ENCODE measurements at regions not wholly inside any gene's neighbourhood (a gene's known extent, or its start where the extent isn't known, plus 50 kb on each side); places are given as distances from the start of the nearest gene placed in this dataset.

- TF ChIP-seq YY2 (tag by site-specific recombination; IDR thresholded peaks at IDR 0.05) (no peak), ZNF704 (tag by site-specific recombination; IDR thresholded peaks at IDR 0.05) (no peak), BCL6B (tag by site-specific recombination; IDR thresholded peaks at IDR 0.05) (no peak)
Observed at GRCh38 chr11:13116491-13116890, 107.4 kb downstream of the RASSF10 start (continued).

- CTCF ChIA-PET, result interaction anchor here (0.6 to 1.2 kb wide), 2 partner anchors 54 to 152 kb away, joined by 3 to 4 read pairs; no protein-coding TSS in a partner anchor
- TF ChIP-seq ZNF560 (tag by site-specific recombination; IDR thresholded peaks at IDR 0.05; ENCODE audit: borderline replicate concordance) (no peak), ZNF664 (tag by site-specific recombination; IDR thresholded peaks at IDR 0.05) (no peak), ZNF23 (tag by site-specific recombination; IDR thresholded peaks at IDR 0.05; ENCODE audit: borderline replicate concordance) (no peak), ZNF362 (tag by site-specific recombination; IDR thresholded peaks at IDR 0.05) (no peak), ZNF2 (tag by site-specific recombination; IDR thresholded peaks at IDR 0.05) (no peak), ZNF311 (tag by site-specific recombination; IDR thresholded peaks at IDR 0.05; ENCODE audit: borderline replicate concordance) (no peak), OSR2 (tag by site-specific recombination; IDR thresholded peaks at IDR 0.05) (no peak), GLIS1 (tag by site-specific recombination; IDR thresholded peaks at IDR 0.05) (no peak)
- Histone ChIP-seq H3K9me3 (ENCODE audit: control insufficient read depth, insufficient read depth, low read depth, low read length) (no peaks in the 10 kb centered on the region), H3K4me1 (ENCODE audit: control insufficient read depth, insufficient read depth, low read length) (no peaks in the 10 kb centered on the region), H3K27ac (ENCODE audit: extremely low read depth, low read depth, low read length) (no peak overlapping the region), H3K4me3 (ENCODE audit: low read depth, low read length) (no peak overlapping the region), H3K36me3 (ENCODE audit: control insufficient read depth in 2 of 2, insufficient read depth in 1 of 2, low read length in 2 of 2) (no peaks in the 10 kb centered on the region)
- POLR2A ChIA-PET, result no interaction called here
Observed at GRCh38 chr11:13117344-13117743, 108.2 kb downstream of the RASSF10 start.

- Histone ChIP-seq H3K36me3 (ENCODE audit: control insufficient read depth in 2 of 2, insufficient read depth in 1 of 2, low read length in 2 of 2) (no peaks in the 10 kb centered on the region), H3K4me3 (ENCODE audit: low read depth, low read length) (no peak overlapping the region), H3K4me1 (ENCODE audit: control insufficient read depth, insufficient read depth, low read length) (no peaks in the 10 kb centered on the region), H3K27ac (ENCODE audit: extremely low read depth, low read depth, low read length) (no peak overlapping the region), H3K9me3 (ENCODE audit: control insufficient read depth, insufficient read depth, low read depth, low read length) (no peaks in the 10 kb centered on the region)
- ChIA-PET CTCF (no interaction called here), POLR2A (no interaction called here)
- TF ChIP-seq PATZ1 (tag by site-specific recombination; IDR thresholded peaks at IDR 0.05), result no peak
- TF ChIP-seq GLI2 (tag by site-specific recombination; IDR thresholded peaks at IDR 0.05; ENCODE audit: borderline replicate concordance, low read depth), result no peak
Observed at GRCh38 chr11:13118194-13118593, 109.1 kb downstream of the RASSF10 start.

GRCh38 chr11:13118650-13119049 lies 109.5 kb downstream of the RASSF10 start:
- Histone ChIP-seq H3K27ac (ENCODE audit: extremely low read depth, low read depth, low read length) (no peak overlapping the region), H3K9me3 (ENCODE audit: control insufficient read depth, insufficient read depth, low read depth, low read length) (no peaks in the 10 kb centered on the region), H3K4me1 (ENCODE audit: control insufficient read depth, insufficient read depth, low read length) (no peaks in the 10 kb centered on the region), H3K36me3 (ENCODE audit: control insufficient read depth in 2 of 2, insufficient read depth in 1 of 2, low read length in 2 of 2) (no peaks in the 10 kb centered on the region), H3K4me3 (ENCODE audit: low read depth, low read length) (no peak overlapping the region)
- ChIA-PET POLR2A (no interaction called here), CTCF (no interaction called here)
- no peak for TF ChIP-seq ZIC2 (tag by site-specific recombination; IDR thresholded peaks at IDR 0.05)
- TF ChIP-seq ZNF747 (tag by site-specific recombination; IDR thresholded peaks at IDR 0.05), result no peak
- TF ChIP-seq ZNF514 (tag by site-specific recombination; IDR thresholded peaks at IDR 0.05), result no peak
- TF ChIP-seq ZNF341 (tag by site-specific recombination; IDR thresholded peaks at IDR 0.05; ENCODE audit: low read depth), result no peak
- TF ChIP-seq ELK4 (IDR thresholded peaks at IDR 0.05; ENCODE audit: borderline replicate concordance, low read depth, low read length), result no peak
- TF ChIP-seq OVOL3 (tag by site-specific recombination; IDR thresholded peaks at IDR 0.05), result no peak
- no peak for TF ChIP-seq ZNF18 (tag by site-specific recombination; IDR thresholded peaks at IDR 0.05)
- TF ChIP-seq ZNF513 (tag by site-specific recombination; IDR thresholded peaks at IDR 0.05), result no peak

Measured in HEK293 (cell line).